GM18858 (cell line): ENCODE measurements at regions not wholly inside any gene's neighbourhood (a gene's known extent, or its start where the extent isn't known, plus 50 kb on each side); places are given as distances from the start of the nearest gene placed in this dataset.

ENCODE experiments used
- ATAC-seq: cut with Tn5 transposase; IDR thresholded peaks from one replicate; pipeline ENCODE4 v1.9.1; 2021; ENCODE audit not compliant: unreplicated experiment

DNA sequence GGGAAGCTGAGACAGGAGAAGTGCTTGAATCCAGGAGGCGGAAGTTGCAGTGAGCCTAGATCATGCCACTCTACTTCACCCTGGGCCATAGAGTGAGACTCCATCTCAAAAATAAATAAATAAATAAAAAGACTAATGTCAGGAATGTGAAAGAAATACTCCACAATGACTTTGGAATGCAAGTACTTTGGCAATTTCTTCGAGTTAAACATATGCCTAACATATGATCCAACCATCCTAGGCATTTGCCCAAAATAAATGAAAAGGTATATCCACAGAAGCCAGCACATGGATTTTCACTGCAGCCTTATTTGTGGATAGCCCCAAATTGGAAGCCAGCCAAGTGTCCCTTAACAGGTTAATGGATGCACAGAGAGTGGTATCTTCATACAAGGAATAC, 357.9 kb upstream of the TMEM132C start:
- no peak for ATAC-seq

DNA sequence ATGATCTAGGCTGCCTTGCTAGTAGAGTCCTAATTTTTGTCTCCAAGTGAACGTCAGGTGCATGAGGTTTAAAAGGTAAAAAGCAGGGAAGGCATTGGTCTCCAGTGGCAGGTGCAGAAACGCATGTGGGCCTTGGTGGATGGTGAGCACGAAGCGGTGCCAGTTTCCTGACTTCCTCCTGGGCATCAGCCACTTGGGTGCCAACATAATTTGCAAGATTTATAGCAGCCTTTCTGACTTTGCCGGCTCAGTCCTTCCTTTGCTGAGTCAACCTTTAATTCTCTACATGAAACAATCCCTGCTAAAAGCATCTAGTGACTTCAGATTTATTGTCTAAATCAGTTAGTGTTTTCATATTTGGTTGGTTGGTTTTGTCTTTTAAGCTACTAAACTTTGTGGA, 355.7 kb upstream of the TMEM132C start:
- ATAC-seq: no peak

DNA sequence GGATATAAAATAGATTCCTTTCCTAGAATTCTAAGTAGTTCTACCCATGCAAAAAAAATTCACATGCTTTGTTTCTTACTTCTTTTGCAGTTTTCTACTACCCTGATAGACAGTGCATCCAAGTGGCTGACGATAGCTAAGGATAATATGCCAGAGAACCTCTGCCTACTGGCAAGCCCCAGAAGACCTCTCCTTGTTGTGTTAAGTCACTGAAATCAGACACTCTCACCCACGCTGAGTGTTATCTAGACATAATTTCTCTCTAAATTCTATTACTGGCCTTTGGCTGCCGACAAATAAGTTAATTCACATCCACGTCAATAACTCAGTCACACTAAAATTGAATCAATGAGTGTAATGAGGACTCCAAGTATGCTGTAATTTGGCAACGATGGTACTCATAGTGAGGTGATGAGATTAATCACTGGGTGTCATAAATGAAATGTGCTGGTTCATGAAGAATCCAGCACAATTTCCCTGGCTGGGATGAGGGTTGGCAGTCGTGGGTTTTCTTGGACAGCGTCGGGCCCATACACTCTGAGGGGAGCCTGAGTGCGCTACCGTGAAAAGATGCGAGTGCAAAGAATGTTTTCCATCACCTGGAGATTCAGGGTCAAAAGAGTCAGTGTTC, 354.8 kb upstream of the TMEM132C start:
- no peak for ATAC-seq

DNA sequence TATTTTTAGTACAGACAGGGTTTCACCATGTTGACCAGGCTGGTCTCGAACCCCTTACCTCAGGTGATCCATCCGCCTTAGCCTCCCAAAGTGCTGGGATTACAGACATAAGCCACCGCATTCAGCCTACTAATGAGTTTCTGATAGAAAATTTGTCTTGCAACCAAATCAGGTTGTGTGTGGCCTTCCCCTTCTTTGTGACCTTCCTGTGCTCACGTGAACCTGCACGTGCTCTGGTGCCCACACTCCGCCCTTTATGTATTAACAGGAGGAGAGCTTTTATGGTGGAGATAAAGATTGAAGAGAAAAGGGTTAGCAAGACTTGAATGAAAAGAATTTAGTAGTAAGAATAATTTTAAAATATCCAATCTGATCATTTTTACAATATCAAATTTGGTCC, 343.5 kb upstream of the TMEM132C start:
- ATAC-seq: no peak

DNA sequence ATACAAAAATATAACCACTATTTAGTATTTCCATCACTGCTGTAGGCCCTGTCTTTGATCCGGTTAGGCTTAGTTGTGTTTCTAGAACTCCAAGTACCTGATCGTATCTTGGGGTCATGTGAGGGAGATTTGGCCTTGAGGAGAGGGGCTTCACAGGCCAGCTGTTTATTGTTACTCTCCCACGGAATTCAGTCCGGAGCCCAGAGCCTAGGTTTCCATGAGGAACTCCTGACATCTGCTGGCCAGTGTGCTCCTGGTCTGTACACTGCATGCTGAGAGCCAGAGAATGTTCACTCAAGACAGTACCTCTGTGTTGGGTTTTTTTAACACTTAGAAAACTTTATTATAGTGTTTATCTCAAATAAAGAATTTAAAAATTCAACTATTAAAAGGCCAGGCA, 341.0 kb upstream of the TMEM132C start:
- ATAC-seq: no peak

DNA sequence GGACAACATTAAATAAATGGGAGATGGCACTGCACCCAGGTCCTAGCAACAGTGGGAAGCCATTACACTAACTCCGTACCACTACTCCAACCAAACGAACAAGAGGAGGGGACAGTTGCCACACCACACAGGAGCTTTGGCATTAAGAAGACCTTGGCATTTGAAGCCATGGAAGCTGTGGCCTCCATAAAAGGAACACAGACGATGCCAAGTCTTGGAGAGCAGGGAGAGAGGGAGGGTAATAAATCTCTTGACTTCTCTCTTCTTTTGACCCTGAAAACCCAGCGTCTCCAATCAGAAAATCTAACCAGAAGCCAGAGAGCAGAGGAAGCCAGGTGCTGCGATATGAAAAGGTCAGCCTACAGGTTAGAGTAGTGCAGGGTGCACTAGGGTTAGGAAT, 338.8 kb upstream of the TMEM132C start:
- ATAC-seq: no peak

DNA sequence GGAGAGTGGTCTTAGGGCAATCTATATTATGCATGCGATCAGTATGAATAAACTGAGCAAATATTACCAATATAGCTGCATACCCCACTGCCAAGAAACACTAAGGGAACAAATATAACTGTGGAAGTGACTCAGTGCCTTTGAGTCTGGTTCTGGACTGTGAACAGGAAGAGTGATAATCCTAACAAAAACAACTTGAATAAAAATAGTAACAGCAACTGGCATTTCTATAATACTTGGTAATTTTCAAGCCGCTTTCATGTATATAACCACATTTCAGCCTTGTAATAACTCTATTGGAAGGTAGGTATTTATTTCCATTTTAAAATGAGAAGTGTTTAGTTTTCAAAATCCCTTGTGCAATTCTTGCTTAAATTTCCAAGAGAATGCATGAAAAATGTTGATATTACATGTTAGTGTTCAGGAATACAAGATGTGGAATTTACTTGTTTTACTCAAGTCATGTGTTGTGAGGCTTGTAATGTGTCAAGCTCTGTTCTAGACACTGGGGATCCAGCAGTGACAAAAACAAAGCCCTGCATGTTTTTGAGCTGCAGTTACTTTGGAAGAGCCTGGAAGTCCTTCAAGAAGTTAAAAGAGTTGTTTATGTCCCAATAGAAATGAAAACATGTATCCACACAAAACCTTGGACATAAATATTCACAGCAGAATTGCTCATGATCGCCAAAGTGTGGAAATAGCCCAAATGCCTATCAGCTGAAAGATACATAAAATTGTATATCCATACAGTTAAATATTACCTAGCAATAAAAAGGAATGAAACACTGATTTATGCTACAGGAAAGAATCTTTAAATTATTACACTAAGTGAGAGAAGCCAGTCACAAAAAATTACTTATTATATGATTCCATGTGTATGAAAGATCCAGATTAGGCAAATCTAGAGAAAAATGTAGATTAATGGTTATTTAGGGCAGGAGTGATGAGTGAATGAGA, 338.1 kb upstream of the TMEM132C start:
- ATAC-seq: no peak

DNA sequence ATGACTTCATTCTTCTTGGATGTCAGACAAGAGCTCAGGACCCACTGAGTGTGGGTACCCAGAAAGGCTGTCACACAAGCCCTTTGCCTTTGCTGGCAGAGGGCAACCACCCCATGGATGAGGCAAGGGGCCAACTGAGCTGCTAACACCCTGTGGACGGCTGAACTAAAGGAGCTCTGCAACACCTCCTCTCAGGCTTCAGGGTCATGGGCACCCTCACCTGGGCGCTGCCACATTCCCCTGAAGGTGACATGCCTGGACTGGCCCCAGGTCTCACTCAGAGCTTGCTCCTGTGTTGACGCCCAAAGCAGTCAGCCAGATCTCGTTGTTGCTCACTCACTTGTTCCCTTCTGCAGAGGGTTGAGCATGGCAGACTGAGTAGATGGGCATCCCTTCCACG, 336.8 kb upstream of the TMEM132C start:
- no peak for ATAC-seq

DNA sequence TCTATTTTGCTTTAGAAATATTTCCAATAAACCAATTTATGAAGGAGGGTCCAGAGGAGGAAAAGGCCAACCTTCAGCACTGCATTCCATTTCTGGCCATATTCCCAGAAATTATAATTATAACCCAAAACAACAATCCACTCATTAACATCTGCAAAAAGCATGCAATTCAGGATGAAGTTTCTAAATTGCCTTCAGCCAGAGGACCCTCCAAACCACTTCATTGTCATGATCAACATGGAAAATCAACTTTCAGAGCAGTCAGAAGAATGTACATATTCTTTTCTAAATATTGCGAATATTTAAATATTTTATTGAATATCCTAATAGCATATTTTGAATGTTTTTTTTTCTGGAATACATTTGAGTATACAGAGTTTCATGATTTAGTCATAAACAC, 332.6 kb upstream of the TMEM132C start:
- no peak for ATAC-seq

DNA sequence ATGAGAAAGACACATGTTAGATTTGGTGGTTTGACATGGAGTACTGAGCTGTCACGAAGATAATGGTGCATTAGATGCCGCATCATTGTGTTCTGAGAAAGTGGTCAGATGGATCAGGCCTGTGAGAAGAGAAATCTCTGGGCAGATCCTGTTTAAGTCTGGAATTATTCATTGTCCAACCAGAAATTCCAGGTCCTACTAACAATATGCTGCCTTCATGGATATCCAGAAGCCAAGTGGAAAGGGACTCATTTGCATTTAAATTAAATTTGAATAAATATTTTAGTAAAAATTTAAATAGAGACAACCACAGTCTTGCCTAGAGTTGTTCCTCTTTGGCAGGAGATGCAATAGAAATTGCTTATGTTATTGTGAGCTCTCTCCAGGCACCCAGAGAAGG, 330.5 kb upstream of the TMEM132C start:
- ATAC-seq: no peak

DNA sequence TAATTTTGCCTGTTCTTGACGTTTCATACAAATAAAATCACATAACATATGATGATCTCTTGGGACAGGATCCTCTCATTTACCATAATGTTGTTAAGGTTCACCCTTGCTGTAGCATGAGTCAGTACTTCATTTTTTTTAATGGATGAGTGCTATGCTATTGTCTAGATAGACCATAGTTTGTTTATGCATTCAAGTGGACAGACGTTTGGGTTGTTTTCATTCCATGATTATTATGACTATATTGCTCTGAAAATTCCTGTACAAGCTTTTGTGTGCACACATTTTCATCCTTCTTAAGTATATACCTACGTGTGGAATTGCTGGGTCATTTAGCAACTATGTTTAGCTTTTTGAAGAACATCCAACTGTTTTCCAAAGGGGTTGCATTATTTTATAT, 325.6 kb upstream of the TMEM132C start:
- no peak for ATAC-seq

DNA sequence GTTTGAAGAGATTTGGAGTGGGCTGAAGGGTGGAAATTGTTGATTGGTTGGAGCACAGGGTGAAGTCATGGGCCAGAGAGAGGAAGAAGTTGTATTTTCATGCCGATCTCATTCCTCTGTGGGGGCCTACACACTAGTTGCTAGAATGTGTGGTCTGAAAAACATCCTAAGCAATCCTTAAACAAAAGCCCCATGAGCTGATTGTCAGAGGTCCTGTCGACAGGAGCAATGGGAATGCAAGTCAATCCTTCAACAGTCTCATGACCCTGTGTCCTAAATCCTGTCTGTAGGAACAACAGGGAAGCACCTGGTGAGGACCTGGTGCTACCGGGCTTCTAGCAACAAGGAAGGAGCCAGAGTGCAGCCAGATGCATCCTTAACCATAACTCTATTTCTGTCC, 324.0 kb upstream of the TMEM132C start:
- no peak for ATAC-seq

DNA sequence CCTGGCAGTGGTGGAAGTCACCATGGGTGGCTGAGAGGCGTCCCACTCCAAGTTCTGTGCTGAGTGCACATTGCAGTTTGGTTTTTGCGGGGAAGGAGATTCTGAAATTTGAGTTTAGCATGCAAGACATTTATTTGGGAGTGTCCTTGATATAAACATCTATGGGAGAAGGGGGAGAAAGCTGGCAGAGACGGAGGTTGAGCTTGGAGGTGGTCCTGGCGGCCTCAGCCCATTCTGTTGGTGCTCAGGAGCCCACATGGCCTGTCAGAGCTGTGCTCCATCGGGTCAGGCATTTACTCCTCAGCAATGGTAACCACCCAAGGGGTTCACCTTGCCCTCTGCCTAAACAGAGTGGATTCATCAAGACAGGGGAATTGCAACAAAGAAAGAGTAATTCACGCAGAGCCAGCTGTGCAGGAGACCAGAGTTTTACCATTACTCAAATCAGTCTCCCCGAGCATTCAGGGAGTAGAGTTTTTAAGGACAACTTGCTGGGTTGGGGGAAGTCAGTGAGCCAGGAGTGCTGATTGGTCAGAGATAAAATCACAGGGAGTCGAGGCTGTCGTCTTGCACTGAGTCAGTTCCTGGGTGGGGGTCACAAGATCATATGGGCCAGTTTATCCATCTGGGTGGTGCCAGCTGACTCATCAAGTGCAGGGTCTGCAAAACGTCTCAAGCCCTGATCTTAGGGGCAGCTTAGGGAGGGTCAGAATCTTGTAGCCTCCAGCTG, 323.3 kb upstream of the TMEM132C start:
- ATAC-seq: no peak

DNA sequence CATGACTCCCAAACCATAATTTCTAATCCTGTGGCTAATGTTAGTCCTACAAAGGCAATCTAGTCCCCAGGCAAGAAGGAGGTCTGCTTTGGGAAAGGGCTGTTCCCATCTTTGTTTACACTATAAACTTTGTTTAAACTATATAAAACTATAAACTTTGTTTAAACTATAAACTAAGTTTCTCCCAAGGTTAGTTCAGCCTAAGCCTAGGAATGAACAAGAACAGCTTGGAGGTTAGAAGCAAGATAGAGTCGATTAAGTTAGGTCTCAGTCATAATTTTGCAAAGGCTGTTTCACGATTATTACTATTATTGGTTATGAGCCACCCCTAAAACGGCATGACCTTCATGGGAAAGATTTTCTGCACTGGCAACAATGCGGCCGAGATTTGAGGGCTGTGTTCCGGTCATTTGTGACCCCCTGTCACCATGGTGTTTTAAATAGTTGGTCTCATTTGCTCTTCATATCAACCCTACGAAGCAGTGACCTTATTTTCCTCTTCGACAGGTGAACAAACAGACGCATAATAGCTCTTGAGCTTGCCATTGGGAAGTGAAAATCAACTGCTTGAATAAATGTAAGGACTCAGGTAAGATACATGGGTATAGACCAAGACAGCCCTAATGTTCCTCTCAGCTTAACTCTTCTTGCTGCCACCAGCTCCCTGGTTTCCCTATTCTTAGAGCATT, 322.6 kb upstream of the TMEM132C start:
- ATAC-seq: no peak

DNA sequence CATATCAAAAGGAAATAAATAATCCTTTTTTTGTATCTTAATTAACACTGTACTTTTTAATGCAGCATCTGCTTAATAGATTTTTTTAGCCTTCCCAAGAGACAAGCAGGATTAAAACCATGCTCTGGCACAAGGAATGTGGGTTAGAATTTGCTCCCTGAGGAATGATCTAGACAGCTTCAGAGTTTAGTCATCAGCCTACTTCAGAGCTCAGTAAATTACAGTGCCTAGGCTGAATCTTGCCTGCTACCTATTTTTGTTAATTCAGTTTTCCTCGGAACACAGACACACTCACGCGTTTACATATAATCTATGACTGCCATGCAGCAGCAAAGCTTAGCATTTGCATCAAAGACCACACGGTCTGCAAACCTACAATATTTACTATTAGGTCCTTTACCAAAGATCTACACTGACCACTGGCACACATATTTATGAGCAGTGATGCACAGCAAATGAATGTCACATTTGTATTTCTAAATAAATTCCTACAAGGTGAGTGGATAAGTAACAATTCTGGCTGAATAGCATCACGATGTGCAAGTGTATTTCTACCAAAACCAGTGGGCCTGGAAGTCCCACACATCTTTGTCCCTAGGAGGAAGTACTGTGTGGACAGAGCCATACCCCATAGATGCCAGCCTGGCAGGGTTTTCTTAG, 309.8 kb upstream of the TMEM132C start:
- ATAC-seq: no peak

DNA sequence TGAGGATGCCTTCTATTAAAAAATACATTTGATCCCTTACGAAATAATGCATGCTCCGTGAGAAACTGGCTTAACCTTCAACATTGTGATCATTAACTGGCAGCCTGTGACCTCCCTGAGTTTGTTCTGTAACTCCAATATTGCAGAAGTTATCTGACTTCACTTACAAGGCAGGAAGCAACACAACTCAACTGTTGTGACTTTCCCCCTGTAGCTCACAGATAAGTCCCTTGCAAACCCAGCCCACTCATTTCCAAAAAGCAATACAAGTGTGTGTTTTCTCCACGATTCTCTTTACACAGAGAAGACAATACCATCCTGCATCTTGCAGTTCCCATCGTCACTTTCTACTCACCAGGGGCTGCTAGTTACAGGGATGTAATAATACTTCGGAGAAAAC, 304.7 kb upstream of the TMEM132C start:
- no peak for ATAC-seq

DNA sequence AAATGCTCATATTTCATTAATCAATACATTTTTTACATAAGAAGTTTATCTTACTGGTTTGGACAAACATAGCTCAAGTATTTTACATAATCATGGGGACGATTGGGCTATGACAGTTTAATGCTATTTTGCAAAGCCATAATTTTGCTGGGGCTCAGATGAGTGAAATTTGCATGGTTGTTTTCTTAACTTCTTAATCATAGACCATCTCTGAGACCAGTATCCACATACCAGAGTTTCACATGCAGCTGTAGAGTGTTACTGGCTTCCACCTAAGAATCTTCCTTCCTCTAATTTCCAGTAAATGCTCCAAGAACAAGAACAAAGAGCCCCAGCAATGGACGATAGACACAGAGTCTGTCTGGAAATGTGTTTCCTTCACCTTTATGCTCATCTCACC, 303.0 kb upstream of the TMEM132C start:
- ATAC-seq: no peak

DNA sequence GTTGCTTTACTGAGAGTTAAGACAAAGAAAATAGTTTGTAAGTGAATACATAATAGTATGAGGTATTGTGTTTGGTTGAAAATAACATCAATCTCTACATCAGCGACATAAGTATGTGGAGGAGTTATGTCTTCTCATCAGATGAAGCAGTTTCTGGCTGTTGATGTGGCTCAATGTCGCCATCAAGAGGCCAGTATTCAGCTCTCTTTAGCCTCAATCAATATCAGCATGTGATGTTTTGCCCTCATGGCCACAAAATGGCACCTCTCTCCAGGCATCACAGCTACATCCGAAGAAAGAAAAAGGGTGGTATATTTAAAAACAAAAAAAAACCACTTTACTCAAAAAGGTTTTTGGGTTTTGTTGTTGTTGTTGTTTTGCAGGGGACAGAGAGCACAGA, 302.3 kb upstream of the TMEM132C start:
- ATAC-seq: no peak

DNA sequence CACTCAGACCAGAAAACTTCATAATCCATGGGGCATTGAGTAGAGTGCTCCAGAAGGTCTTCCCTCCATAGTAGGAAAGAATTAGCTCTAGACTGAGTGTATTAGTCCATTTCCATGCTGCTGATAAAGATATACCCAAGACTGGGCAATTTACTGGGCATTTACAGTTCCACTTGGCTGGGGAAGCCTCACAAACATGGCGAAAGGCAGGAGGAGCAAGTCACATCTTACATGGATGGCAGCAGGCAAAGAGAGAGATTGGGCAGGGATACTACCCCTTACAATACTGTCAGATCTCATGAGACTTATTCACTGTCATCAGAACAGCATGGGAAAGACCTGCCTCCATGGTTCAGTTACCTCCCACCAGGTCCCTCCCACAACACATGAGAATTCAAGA, 300.6 kb upstream of the TMEM132C start:
- no peak for ATAC-seq

DNA sequence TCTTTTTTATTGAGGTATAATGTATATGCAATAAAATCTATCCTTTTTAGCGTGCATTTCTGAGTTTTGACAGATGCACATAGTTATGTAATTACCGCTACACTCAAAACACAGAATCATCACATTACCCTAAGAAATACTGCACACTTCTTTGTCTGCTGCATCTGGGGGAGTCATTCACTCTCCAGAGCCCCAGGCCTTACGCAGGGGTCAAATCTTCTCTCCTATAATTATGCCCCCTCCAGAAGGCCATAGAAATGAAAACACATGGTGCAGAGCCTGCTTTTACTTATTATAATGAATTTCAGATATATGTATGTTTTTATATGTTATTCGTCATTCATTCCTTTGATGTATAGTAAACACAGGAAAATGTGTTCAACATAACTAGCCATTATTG, 296.5 kb upstream of the TMEM132C start:
- no peak for ATAC-seq

DNA sequence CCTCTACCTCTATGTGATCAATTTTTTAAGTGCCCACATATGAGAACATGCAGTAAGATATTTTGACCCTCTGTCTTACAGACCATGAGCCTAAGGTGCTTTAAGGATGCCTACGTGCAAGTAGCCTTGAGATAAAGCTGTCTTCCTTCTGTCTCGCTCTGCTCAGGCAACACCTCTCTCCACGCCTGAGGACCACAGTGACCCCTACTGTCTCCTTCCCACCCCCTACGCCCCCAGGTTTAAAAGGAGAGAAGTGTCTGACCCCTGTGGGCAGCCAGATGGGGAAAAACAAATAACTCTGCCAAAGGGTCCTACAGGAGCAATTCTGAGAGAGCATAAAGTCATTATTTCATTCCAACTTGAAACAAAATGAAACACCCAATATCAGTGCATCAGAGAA, 286.4 kb upstream of the TMEM132C start:
- no peak for ATAC-seq
